ENCODE measurements at regions not wholly inside any gene's neighbourhood (a gene's known extent, or its start where the extent isn't known, plus 50 kb on each side); places are given as distances from the start of the nearest gene placed in this dataset.
"Not testable (repeated sequence)": the region's sequence is repeated elsewhere in the genome, so short reads cannot be mapped to it uniquely, and the experiment has no call there.

- H3K36me3 ChIP-seq (ENCODE audit: control insufficient read depth in 2 of 2, insufficient read depth in 2 of 2, low read length in 2 of 2); H3K4me3 ChIP-seq (ENCODE audit: low read length in 2 of 2); H3K9me3 ChIP-seq (ENCODE audit: control insufficient read depth in 2 of 2, low read length in 2 of 2); H3K27ac ChIP-seq (ENCODE audit: low read depth in 2 of 2, low read length in 2 of 2); H3K9ac ChIP-seq (ENCODE audit: low read depth in 1 of 2, low read length in 2 of 2); H3K4me1 ChIP-seq (ENCODE audit: control insufficient read depth in 2 of 2, insufficient read depth in 2 of 2, low read length in 2 of 2); H3K27me3 ChIP-seq (ENCODE audit: control insufficient read depth in 2 of 2, insufficient read depth in 2 of 2, low read length in 2 of 2): not testable (repeated sequence)
Measured at GRCh38 chr14:86731427-86731826, 1201.5 kb downstream of the FLRT2 start.

GRCh38 chr14:86723254-86723624 lies 1193.3 kb downstream of the FLRT2 start:
- no peak overlapping the region for H3K9ac ChIP-seq (ENCODE audit: low read depth in 1 of 2, low read length in 2 of 2)
- no peaks in the 10 kb centered on the region for H3K9me3 ChIP-seq (ENCODE audit: control insufficient read depth in 2 of 2, low read length in 2 of 2)
- H3K36me3 ChIP-seq (ENCODE audit: control insufficient read depth in 2 of 2, insufficient read depth in 2 of 2, low read length in 2 of 2), result no peaks in the 10 kb centered on the region
- no peak overlapping the region for H3K4me3 ChIP-seq (ENCODE audit: low read length in 2 of 2)
- H3K4me1 ChIP-seq (ENCODE audit: control insufficient read depth in 2 of 2, insufficient read depth in 2 of 2, low read length in 2 of 2), result no peaks in the 10 kb centered on the region
- no peak overlapping the region for H3K27ac ChIP-seq (ENCODE audit: low read depth in 2 of 2, low read length in 2 of 2)
- no peaks in the 10 kb centered on the region for H3K27me3 ChIP-seq (ENCODE audit: control insufficient read depth in 2 of 2, insufficient read depth in 2 of 2, low read length in 2 of 2)

DNA sequence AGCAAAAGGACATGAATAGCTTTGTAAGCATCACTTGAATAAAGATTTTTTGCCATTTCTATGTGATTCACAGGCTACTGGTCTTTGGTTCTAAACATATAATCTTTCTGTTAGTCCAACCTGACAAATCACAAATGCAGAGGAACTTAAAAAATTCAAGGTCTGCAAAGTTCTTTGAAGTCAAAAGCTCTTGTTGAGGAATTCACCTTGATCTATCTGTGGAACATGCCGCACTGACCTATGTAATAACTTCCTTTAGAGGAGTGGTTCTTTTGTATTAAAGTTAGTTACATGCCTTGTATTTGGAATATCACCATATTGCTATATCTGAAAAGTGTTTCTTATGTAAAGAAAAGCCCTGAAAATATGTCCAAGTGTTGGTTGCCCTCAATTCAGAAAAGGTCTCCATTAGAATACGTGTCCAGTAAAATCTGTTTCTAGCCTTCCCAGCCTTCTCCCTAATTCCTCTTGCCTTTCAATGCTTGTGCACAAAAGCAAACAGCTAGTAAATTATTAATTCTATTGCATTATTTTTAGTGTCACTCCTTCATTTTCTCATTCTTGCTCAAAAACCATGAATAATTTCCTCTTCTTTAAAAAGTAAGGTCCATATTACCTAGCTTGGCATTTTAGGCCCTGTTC lies 1192.8 kb downstream of the FLRT2 start:
- no peaks in the 10 kb centered on the region for H3K9me3 ChIP-seq (ENCODE audit: control insufficient read depth in 2 of 2, low read length in 2 of 2)
- no peak overlapping the region for H3K9ac ChIP-seq (ENCODE audit: low read depth in 1 of 2, low read length in 2 of 2)
- no peaks in the 10 kb centered on the region for H3K27me3 ChIP-seq (ENCODE audit: control insufficient read depth in 2 of 2, insufficient read depth in 2 of 2, low read length in 2 of 2)
- no peaks in the 10 kb centered on the region for H3K4me1 ChIP-seq (ENCODE audit: control insufficient read depth in 2 of 2, insufficient read depth in 2 of 2, low read length in 2 of 2)
- no peaks in the 10 kb centered on the region for H3K36me3 ChIP-seq (ENCODE audit: control insufficient read depth in 2 of 2, insufficient read depth in 2 of 2, low read length in 2 of 2)
- H3K4me3 ChIP-seq (ENCODE audit: low read length in 2 of 2), result no peak overlapping the region
- no peak overlapping the region for H3K27ac ChIP-seq (ENCODE audit: low read depth in 2 of 2, low read length in 2 of 2)

DNA sequence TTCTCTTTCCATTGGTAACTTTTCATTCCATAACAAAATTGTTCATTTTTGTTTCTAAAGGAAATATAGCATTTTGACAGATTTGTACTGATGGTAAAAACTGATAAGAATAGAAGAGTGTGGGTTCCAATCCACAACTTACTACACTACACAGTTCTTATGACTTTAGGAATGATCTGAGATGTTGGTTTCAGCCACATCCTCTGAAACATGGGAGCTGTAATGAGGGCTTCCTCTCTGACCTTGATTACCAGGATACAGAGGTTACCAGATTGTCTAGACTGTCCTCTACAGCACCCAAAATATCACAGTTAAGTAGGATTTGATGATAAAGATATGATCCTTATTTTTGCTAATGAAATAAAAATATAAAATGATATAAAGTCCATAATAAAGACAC lies 1184.6 kb downstream of the FLRT2 start:
- Histone ChIP-seq H3K4me3 (ENCODE audit: low read length in 2 of 2) (no peak overlapping the region), H3K27ac (ENCODE audit: low read depth in 2 of 2, low read length in 2 of 2) (no peak overlapping the region), H3K27me3 (ENCODE audit: control insufficient read depth in 2 of 2, insufficient read depth in 2 of 2, low read length in 2 of 2) (no peaks in the 10 kb centered on the region), H3K9me3 (ENCODE audit: control insufficient read depth in 2 of 2, low read length in 2 of 2) (no peaks in the 10 kb centered on the region), H3K36me3 (ENCODE audit: control insufficient read depth in 2 of 2, insufficient read depth in 2 of 2, low read length in 2 of 2) (no peaks in the 10 kb centered on the region), H3K4me1 (ENCODE audit: control insufficient read depth in 2 of 2, insufficient read depth in 2 of 2, low read length in 2 of 2) (no peaks in the 10 kb centered on the region), H3K9ac (ENCODE audit: low read depth in 1 of 2, low read length in 2 of 2) (no peak overlapping the region)

DNA sequence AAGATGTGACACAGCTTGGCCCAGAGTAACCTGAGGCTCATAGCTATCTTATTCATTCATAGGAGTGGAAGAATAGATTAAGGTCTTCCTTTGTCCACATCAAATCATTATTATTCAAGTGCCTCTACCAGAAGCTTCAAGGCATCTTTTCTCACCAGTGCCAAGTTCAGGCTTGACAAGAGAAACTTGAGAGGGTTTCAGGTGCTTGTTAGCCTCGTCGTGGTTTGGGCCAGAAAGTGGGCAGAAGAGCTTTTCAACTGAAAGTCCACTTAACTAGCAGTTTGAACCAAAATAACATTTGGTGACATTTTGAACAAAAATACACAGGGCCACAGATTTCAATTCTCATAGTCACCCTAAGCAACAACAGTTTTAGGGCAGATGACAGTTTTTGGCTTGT lies 1184.2 kb downstream of the FLRT2 start:
- Histone ChIP-seq H3K4me3 (ENCODE audit: low read length in 2 of 2) (no peak overlapping the region), H3K27ac (ENCODE audit: low read depth in 2 of 2, low read length in 2 of 2) (no peak overlapping the region), H3K9ac (ENCODE audit: low read depth in 1 of 2, low read length in 2 of 2) (no peak overlapping the region), H3K27me3 (ENCODE audit: control insufficient read depth in 2 of 2, insufficient read depth in 2 of 2, low read length in 2 of 2) (no peaks in the 10 kb centered on the region), H3K36me3 (ENCODE audit: control insufficient read depth in 2 of 2, insufficient read depth in 2 of 2, low read length in 2 of 2) (no peaks in the 10 kb centered on the region), H3K9me3 (ENCODE audit: control insufficient read depth in 2 of 2, low read length in 2 of 2) (no peaks in the 10 kb centered on the region), H3K4me1 (ENCODE audit: control insufficient read depth in 2 of 2, insufficient read depth in 2 of 2, low read length in 2 of 2) (no peaks in the 10 kb centered on the region)

- H3K4me3 ChIP-seq (ENCODE audit: low read length in 2 of 2), result no peak overlapping the region
- H3K27ac ChIP-seq (ENCODE audit: low read depth in 2 of 2, low read length in 2 of 2), result no peak overlapping the region
- H3K36me3 ChIP-seq (ENCODE audit: control insufficient read depth in 2 of 2, insufficient read depth in 2 of 2, low read length in 2 of 2), result no peaks in the 10 kb centered on the region
- H3K9ac ChIP-seq (ENCODE audit: low read depth in 1 of 2, low read length in 2 of 2), result no peak overlapping the region
- H3K4me1 ChIP-seq (ENCODE audit: control insufficient read depth in 2 of 2, insufficient read depth in 2 of 2, low read length in 2 of 2), result no peaks in the 10 kb centered on the region
- no peaks in the 10 kb centered on the region for H3K27me3 ChIP-seq (ENCODE audit: control insufficient read depth in 2 of 2, insufficient read depth in 2 of 2, low read length in 2 of 2)
- no peaks in the 10 kb centered on the region for H3K9me3 ChIP-seq (ENCODE audit: control insufficient read depth in 2 of 2, low read length in 2 of 2)
Measured at GRCh38 chr14:86712727-86713126, 1182.8 kb downstream of the FLRT2 start.

DNA sequence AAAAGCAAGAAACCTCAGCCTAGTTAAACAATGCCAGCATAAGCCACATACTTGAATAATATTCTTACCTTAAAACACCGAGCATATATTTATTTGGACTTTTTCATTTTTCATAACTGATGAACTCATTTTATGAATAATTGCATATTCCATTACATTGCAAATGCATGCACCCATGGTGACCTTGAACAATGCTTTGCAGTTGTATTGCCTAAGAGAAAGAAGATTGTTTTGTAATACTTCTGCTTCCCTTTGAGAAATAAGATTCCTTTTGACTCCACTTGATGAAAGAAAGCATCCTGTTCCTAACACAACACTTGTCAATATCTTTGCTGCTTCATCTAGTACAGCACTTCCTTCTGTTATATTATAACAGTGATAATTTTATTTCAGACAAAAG lies 1182.2 kb downstream of the FLRT2 start:
- Histone ChIP-seq H3K27me3 (ENCODE audit: control insufficient read depth in 2 of 2, insufficient read depth in 2 of 2, low read length in 2 of 2) (no peaks in the 10 kb centered on the region), H3K36me3 (ENCODE audit: control insufficient read depth in 2 of 2, insufficient read depth in 2 of 2, low read length in 2 of 2) (no peaks in the 10 kb centered on the region), H3K9ac (ENCODE audit: low read depth in 1 of 2, low read length in 2 of 2) (no peak overlapping the region), H3K4me1 (ENCODE audit: control insufficient read depth in 2 of 2, insufficient read depth in 2 of 2, low read length in 2 of 2) (no peaks in the 10 kb centered on the region), H3K9me3 (ENCODE audit: control insufficient read depth in 2 of 2, low read length in 2 of 2) (no peaks in the 10 kb centered on the region), H3K4me3 (ENCODE audit: low read length in 2 of 2) (no peak overlapping the region), H3K27ac (ENCODE audit: low read depth in 2 of 2, low read length in 2 of 2) (no peak overlapping the region)

DNA sequence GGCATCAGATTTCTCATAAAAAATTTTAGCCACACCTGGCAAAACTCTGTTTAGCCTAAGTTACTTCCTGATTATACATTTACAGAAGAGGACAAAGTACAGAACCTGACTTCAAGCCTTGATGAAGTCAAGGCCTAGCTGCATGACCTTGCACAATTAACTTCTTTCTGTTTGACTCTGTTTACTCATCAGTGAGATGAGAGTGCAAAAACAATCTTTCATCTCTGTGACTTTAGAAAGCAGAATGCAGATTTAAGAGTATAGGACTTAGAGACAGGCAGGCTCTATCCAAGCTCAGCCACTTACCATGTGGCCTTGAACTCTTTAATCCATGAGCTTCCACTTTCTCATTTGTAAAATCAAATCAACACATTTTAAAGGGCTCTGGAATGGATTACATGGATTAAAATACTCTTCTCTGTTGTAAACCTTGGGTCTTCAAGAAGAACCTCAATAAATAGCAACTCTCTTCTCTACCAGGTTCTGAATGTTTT lies 1178.9 kb downstream of the FLRT2 start:
- Histone ChIP-seq H3K4me3 (ENCODE audit: low read length in 2 of 2) (no peak overlapping the region), H3K27ac (ENCODE audit: low read depth in 2 of 2, low read length in 2 of 2) (no peak overlapping the region), H3K36me3 (ENCODE audit: control insufficient read depth in 2 of 2, insufficient read depth in 2 of 2, low read length in 2 of 2) (no peaks in the 10 kb centered on the region), H3K4me1 (ENCODE audit: control insufficient read depth in 2 of 2, insufficient read depth in 2 of 2, low read length in 2 of 2) (no peaks in the 10 kb centered on the region), H3K27me3 (ENCODE audit: control insufficient read depth in 2 of 2, insufficient read depth in 2 of 2, low read length in 2 of 2) (no peaks in the 10 kb centered on the region), H3K9me3 (ENCODE audit: control insufficient read depth in 2 of 2, low read length in 2 of 2) (no peaks in the 10 kb centered on the region), H3K9ac (ENCODE audit: low read depth in 1 of 2, low read length in 2 of 2) (no peak overlapping the region)

GRCh38 chr14:86707071-86707470 lies 1177.1 kb downstream of the FLRT2 start:
- Histone ChIP-seq H3K36me3 (ENCODE audit: control insufficient read depth in 2 of 2, insufficient read depth in 2 of 2, low read length in 2 of 2) (no peaks in the 10 kb centered on the region), H3K27ac (ENCODE audit: low read depth in 2 of 2, low read length in 2 of 2) (no peak overlapping the region), H3K4me1 (ENCODE audit: control insufficient read depth in 2 of 2, insufficient read depth in 2 of 2, low read length in 2 of 2) (no peaks in the 10 kb centered on the region), H3K4me3 (ENCODE audit: low read length in 2 of 2) (no peak overlapping the region), H3K27me3 (ENCODE audit: control insufficient read depth in 2 of 2, insufficient read depth in 2 of 2, low read length in 2 of 2) (no peaks in the 10 kb centered on the region), H3K9ac (ENCODE audit: low read depth in 1 of 2, low read length in 2 of 2) (no peak overlapping the region), H3K9me3 (ENCODE audit: control insufficient read depth in 2 of 2, low read length in 2 of 2) (no peaks in the 10 kb centered on the region)

DNA sequence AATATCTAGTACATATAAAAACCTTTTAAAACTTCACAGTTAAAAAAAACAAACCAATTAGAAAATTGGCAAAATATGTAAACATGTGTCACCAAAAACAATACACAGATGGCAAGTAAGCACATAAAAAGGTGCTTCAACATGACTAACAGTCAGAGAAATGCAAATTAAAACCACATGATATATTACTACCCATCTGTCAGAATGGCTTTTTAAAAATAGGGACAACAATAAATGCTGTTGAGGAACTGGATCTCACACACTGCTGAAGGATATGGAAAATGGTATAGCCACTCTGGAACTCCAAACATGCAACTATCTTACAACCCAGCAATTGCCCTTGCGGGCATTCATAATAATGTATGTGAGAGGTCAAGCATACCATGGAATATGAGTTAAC lies 1153.6 kb downstream of the FLRT2 start:
- Histone ChIP-seq H3K9me3 (ENCODE audit: control insufficient read depth in 2 of 2, low read length in 2 of 2) (peaks cover 0 to 3% of the 10 kb centered on the region in 2 donors), H3K36me3 (ENCODE audit: control insufficient read depth in 2 of 2, insufficient read depth in 2 of 2, low read length in 2 of 2) (no peaks in the 10 kb centered on the region), H3K27ac (ENCODE audit: low read depth in 2 of 2, low read length in 2 of 2) (no peak overlapping the region), H3K9ac (ENCODE audit: low read depth in 1 of 2, low read length in 2 of 2) (no peak overlapping the region), H3K27me3 (ENCODE audit: control insufficient read depth in 2 of 2, insufficient read depth in 2 of 2, low read length in 2 of 2) (no peaks in the 10 kb centered on the region), H3K4me3 (ENCODE audit: low read length in 2 of 2) (no peak overlapping the region), H3K4me1 (ENCODE audit: control insufficient read depth in 2 of 2, insufficient read depth in 2 of 2, low read length in 2 of 2) (no peaks in the 10 kb centered on the region)

- Histone ChIP-seq H3K9me3 (ENCODE audit: control insufficient read depth in 2 of 2, low read length in 2 of 2) (peaks cover 0 to 5% of the 10 kb centered on the region in 2 donors), H3K4me1 (ENCODE audit: control insufficient read depth in 2 of 2, insufficient read depth in 2 of 2, low read length in 2 of 2) (no peaks in the 10 kb centered on the region), H3K27ac (ENCODE audit: low read depth in 2 of 2, low read length in 2 of 2) (no peak overlapping the region), H3K4me3 (ENCODE audit: low read length in 2 of 2) (no peak overlapping the region), H3K36me3 (ENCODE audit: control insufficient read depth in 2 of 2, insufficient read depth in 2 of 2, low read length in 2 of 2) (no peaks in the 10 kb centered on the region), H3K27me3 (ENCODE audit: control insufficient read depth in 2 of 2, insufficient read depth in 2 of 2, low read length in 2 of 2) (no peaks in the 10 kb centered on the region), H3K9ac (ENCODE audit: low read depth in 1 of 2, low read length in 2 of 2) (no peak overlapping the region)
Measured at GRCh38 chr14:86675059-86675458, 1145.1 kb downstream of the FLRT2 start.
